ENCODE measurements at regions not wholly inside any gene's neighbourhood (a gene's known extent, or its start where the extent isn't known, plus 50 kb on each side); places are given as distances from the start of the nearest gene placed in this dataset.

GRCh38 chr1:38743184-38743583 lies 116.4 kb downstream of the RRAGC start:
- Histone ChIP-seq H3K27ac (ENCODE audit: low read depth, low read length) (no peak overlapping the region), H3K9me3 (ENCODE audit: insufficient read depth, low read length) (no peaks in the 10 kb centered on the region), H4K20me1 (ENCODE audit: low read depth, low read length) (no peaks in the 10 kb centered on the region), H3K4me3 (ENCODE audit: insufficient read depth, low read length, poor library complexity, severe bottlenecking) (no peak overlapping the region), H3K9me2 (replicated peaks; ENCODE audit: insufficient read depth, low read length) (no peaks in the 10 kb centered on the region), H3K36me3 (ENCODE audit: low read length) (no peaks in the 10 kb centered on the region), H3K4me2 (ENCODE audit: low read depth, low read length, poor library complexity, severe bottlenecking) (no peak overlapping the region), H3K27me3 (ENCODE audit: low read length) (no peaks in the 10 kb centered on the region), H3F3A (ENCODE audit: insufficient read depth) (no peaks in the 10 kb centered on the region), H2AFZ (ENCODE audit: low read depth, low read length, severe bottlenecking) (no peak overlapping the region), H3K9ac (ENCODE audit: low read length) (no peak overlapping the region), H3K79me2 (ENCODE audit: insufficient read depth, low read length) (no peaks in the 10 kb centered on the region)
- TF ChIP-seq CTCF (IDR thresholded peaks at IDR 0.05; ENCODE audit: insufficient read depth, low read length, poor library complexity, severe bottlenecking) (no peak), EZH2phosphoT487 (conservative IDR thresholded peaks at IDR 0.05; ENCODE audit: low read length) (no peak)

- Histone ChIP-seq H4K20me1 (ENCODE audit: low read depth, low read length) (no peaks in the 10 kb centered on the region), H3K4me3 (ENCODE audit: insufficient read depth, low read length, poor library complexity, severe bottlenecking) (no peak overlapping the region), H3K4me2 (ENCODE audit: low read depth, low read length, poor library complexity, severe bottlenecking) (no peak overlapping the region), H3K9me2 (replicated peaks; ENCODE audit: insufficient read depth, low read length) (no peaks in the 10 kb centered on the region), H3K27ac (ENCODE audit: low read depth, low read length) (no peak overlapping the region), H2AFZ (ENCODE audit: low read depth, low read length, severe bottlenecking) (no peak overlapping the region), H3K27me3 (ENCODE audit: low read length) (no peaks in the 10 kb centered on the region), H3F3A (ENCODE audit: insufficient read depth) (no peaks in the 10 kb centered on the region), H3K9me3 (ENCODE audit: insufficient read depth, low read length) (no peaks in the 10 kb centered on the region), H3K9ac (ENCODE audit: low read length) (no peak overlapping the region), H3K36me3 (ENCODE audit: low read length) (no peaks in the 10 kb centered on the region), H3K79me2 (ENCODE audit: insufficient read depth, low read length) (no peaks in the 10 kb centered on the region)
- TF ChIP-seq EZH2phosphoT487 (conservative IDR thresholded peaks at IDR 0.05; ENCODE audit: low read length), result no peak
- no peak for TF ChIP-seq CTCF (IDR thresholded peaks at IDR 0.05; ENCODE audit: insufficient read depth, low read length, poor library complexity, severe bottlenecking)
Observed at GRCh38 chr1:38741341-38741740, 118.2 kb downstream of the RRAGC start.

- H3K36me3 ChIP-seq (ENCODE audit: low read length), result no peaks in the 10 kb centered on the region
- H3K79me2 ChIP-seq (ENCODE audit: insufficient read depth, low read length), result no peaks in the 10 kb centered on the region
- no peak overlapping the region for H3K9ac ChIP-seq (ENCODE audit: low read length)
- no peaks in the 10 kb centered on the region for H3K9me3 ChIP-seq (ENCODE audit: insufficient read depth, low read length)
- no peaks in the 10 kb centered on the region for H3F3A ChIP-seq (ENCODE audit: insufficient read depth)
- H3K27me3 ChIP-seq (ENCODE audit: low read length), result no peaks in the 10 kb centered on the region
- H3K27ac ChIP-seq (ENCODE audit: low read depth, low read length), result no peak overlapping the region
- no peak overlapping the region for H2AFZ ChIP-seq (ENCODE audit: low read depth, low read length, severe bottlenecking)
- TF ChIP-seq CTCF (IDR thresholded peaks at IDR 0.05; ENCODE audit: insufficient read depth, low read length, poor library complexity, severe bottlenecking) (no peak), EZH2phosphoT487 (conservative IDR thresholded peaks at IDR 0.05; ENCODE audit: low read length) (no peak)
- H3K4me3 ChIP-seq (ENCODE audit: insufficient read depth, low read length, poor library complexity, severe bottlenecking), result no peak overlapping the region
- no peaks in the 10 kb centered on the region for H4K20me1 ChIP-seq (ENCODE audit: low read depth, low read length)
- H3K9me2 ChIP-seq (replicated peaks; ENCODE audit: insufficient read depth, low read length), result no peaks in the 10 kb centered on the region
- H3K4me2 ChIP-seq (ENCODE audit: low read depth, low read length, poor library complexity, severe bottlenecking), result no peak overlapping the region
Observed at GRCh38 chr1:38740487-38740886, 119.1 kb downstream of the RRAGC start.
